IMR-90 (cell line): ENCODE measurements at regions not wholly inside any gene's neighbourhood (a gene's known extent, or its start where the extent isn't known, plus 50 kb on each side); places are given as distances from the start of the nearest gene placed in this dataset.

ENCODE experiments used
- ATAC-seq: fragments of 200-7000 bp; cut with Tn5 transposase; 2 replicates; pipeline ENCODE4 v1.9.1; 2020; ENCODE audit warnings: low read depth, mild to moderate bottlenecking, moderate library complexity
- BruUV-seq: library from RNA; stranded (reverse); fragments of 400-500 nt; replicated peaks from 2 replicates; lab custom pipeline; 2021; lab: Mats Ljungman, UMichigan
- CTCF ChIA-PET: fragments of 300-600 bp; formaldehyde crosslinking; extraction: SDS; loops from one replicate; lab custom pipeline; 2021; ENCODE audit warnings: antibody characterized with exemption; lab: Yijun Ruan, JAX
- POLR2A ChIA-PET: fragments of 300-600 bp; sonication (Branson Sonifier 250); formaldehyde crosslinking; loops from one replicate; lab custom pipeline; 2022; ENCODE audit warnings: antibody characterized with exemption; ENCODE audit not compliant: unreplicated experiment; lab: Charles Lee
- DNase-seq: peaks from one replicate; pipeline ENCODE4 v3.0.0; 2013
- H2AFZ ChIP-seq: replicated peaks from 2 replicates; pipeline ENCODE3; 2013; ENCODE audit warnings: low read length, mild to moderate bottlenecking; ENCODE audit not compliant: poor library complexity
- H2AK5ac ChIP-seq: 2 replicates; pipeline ENCODE4 v1.6.1; 2013; ENCODE audit warnings: low read depth, low read length, inconsistent platforms
- H2AK9ac ChIP-seq: replicated peaks from 2 replicates; pipeline ENCODE3; 2013; ENCODE audit warnings: mild to moderate bottlenecking, low read depth, low read length, moderate library complexity; ENCODE audit not compliant: poor library complexity
- H2BK120ac ChIP-seq: 2 replicates; pipeline ENCODE4 v1.6.1; 2013; ENCODE audit warnings: low read depth, low read length, inconsistent platforms
- H2BK15ac ChIP-seq: 3 replicates; pipeline ENCODE4 v1.6.1; 2013; ENCODE audit warnings: low read depth, low read length, inconsistent platforms
- H2BK20ac ChIP-seq: 2 replicates; pipeline ENCODE4 v1.6.1; 2013; ENCODE audit warnings: low read depth, mild to moderate bottlenecking, inconsistent platforms, low read length, moderate library complexity
- H2BK5ac ChIP-seq: 2 replicates; pipeline ENCODE4 v1.6.1; 2013; ENCODE audit warnings: mild to moderate bottlenecking, low read depth, low read length, inconsistent platforms; ENCODE audit not compliant: poor library complexity, severe bottlenecking
- H3K14ac ChIP-seq: replicated peaks from 2 replicates; pipeline ENCODE4 v1.6.1; 2013; ENCODE audit warnings: low read depth, low read length, inconsistent platforms
- H3K18ac ChIP-seq: 2 replicates; pipeline ENCODE4 v1.6.1; 2013; ENCODE audit warnings: low read depth, low read length, control low read depth
- H3K23ac ChIP-seq: 2 replicates; pipeline ENCODE4 v1.6.1; 2013; ENCODE audit warnings: low read depth, low read length, inconsistent platforms
- H3K27ac ChIP-seq: 2 replicates; pipeline ENCODE4 v1.5.1; 2013; ENCODE audit warnings: mild to moderate bottlenecking, control low read depth, low read length; ENCODE audit not compliant: insufficient read depth
- H3K27me3 ChIP-seq: 2 replicates; pipeline ENCODE4 v1.6.1; 2013; ENCODE audit warnings: low read length; ENCODE audit not compliant: control insufficient read depth, insufficient read depth
- H3K36me3 ChIP-seq: 2 replicates; pipeline ENCODE4 v1.6.1; 2013; ENCODE audit warnings: low read length, mixed read lengths; ENCODE audit not compliant: control insufficient read depth, insufficient read depth
- H3K4ac ChIP-seq: 2 replicates; pipeline ENCODE4 v1.6.1; 2013; ENCODE audit warnings: low read depth, low read length, inconsistent platforms
- H3K4me1 ChIP-seq: 2 replicates; pipeline ENCODE4 v1.6.1; 2013; ENCODE audit warnings: low read length, mixed read lengths; ENCODE audit not compliant: control insufficient read depth, insufficient read depth
- H3K4me2 ChIP-seq: 2 replicates; pipeline ENCODE4 v1.6.1; 2013; ENCODE audit warnings: low read depth, mild to moderate bottlenecking, control low read depth, low read length, moderate library complexity
- H3K4me3 ChIP-seq: 2 replicates; pipeline ENCODE4 v1.5.1; 2013; ENCODE audit warnings: low read depth, mild to moderate bottlenecking, control low read depth, low read length, moderate library complexity; ENCODE audit not compliant: insufficient read depth
- H3K56ac ChIP-seq: 2 replicates; pipeline ENCODE4 v1.6.1; 2013; ENCODE audit warnings: low read length, inconsistent platforms; ENCODE audit not compliant: insufficient read depth; ENCODE audit errors: extremely low read depth
- H3K79me1 ChIP-seq, 2 experiments: 2 replicates each; pipeline ENCODE4 v1.6.1; 2013; ENCODE audit warnings: low read length in 2 of 2, inconsistent platforms in 1 of 2, low read depth in 1 of 2
- H3K9ac ChIP-seq: 2 replicates; pipeline ENCODE4 v1.6.1; 2013; ENCODE audit warnings: low read depth, low read length, control low read depth
- H3K9me1 ChIP-seq: 2 replicates; pipeline ENCODE4 v1.6.1; 2013; ENCODE audit warnings: low read length, inconsistent platforms; ENCODE audit not compliant: insufficient read depth
- H3K9me3 ChIP-seq: 2 replicates; pipeline ENCODE4 v1.6.1; 2013; ENCODE audit warnings: low read length; ENCODE audit not compliant: control insufficient read depth, insufficient read depth
- H4K20me1 ChIP-seq: 2 replicates; pipeline ENCODE4 v1.6.1; 2013; ENCODE audit warnings: low read length, inconsistent platforms; ENCODE audit not compliant: insufficient read depth
- H4K5ac ChIP-seq: 2 replicates; pipeline ENCODE4 v1.6.1; 2013; ENCODE audit warnings: mild to moderate bottlenecking, low read depth, low read length, control low read depth
- H4K8ac ChIP-seq, 2 experiments: 2 replicates each; pipeline ENCODE4 v1.6.1; 2013; ENCODE audit warnings: low read depth in 2 of 2, low read length in 2 of 2, control low read depth in 1 of 2, inconsistent platforms in 1 of 2
- H4K91ac ChIP-seq: 2 replicates; pipeline ENCODE4 v1.6.1; 2013; ENCODE audit warnings: low read depth, low read length, inconsistent platforms; ENCODE audit not compliant: insufficient read depth
- BHLHE40 ChIP-seq: fragments of 150-350 bp; IDR thresholded peaks from 2 replicates; pipeline ENCODE4 v1.6.1; 2016; ENCODE audit warnings: mild to moderate bottlenecking, low read depth, low read length
- CEBPB ChIP-seq: IDR thresholded peaks from 2 replicates; pipeline ENCODE4 v1.6.1; 2012; ENCODE audit warnings: low read depth, low read length, improper control_type of control experiment
- CHD1 ChIP-seq: IDR thresholded peaks from 2 replicates; pipeline ENCODE4 v1.6.1; 2012; ENCODE audit warnings: low read depth, low read length, improper control_type of control experiment
- CTCF ChIP-seq: conservative IDR thresholded peaks from 2 replicates; pipeline ENCODE4 v1.5.1; 2012; ENCODE audit warnings: mild to moderate bottlenecking, low read depth, low read length, improper control_type of control experiment
- ELK1 ChIP-seq: fragments of 150-350 bp; IDR thresholded peaks from 2 replicates; pipeline ENCODE4 v1.6.1; 2016; ENCODE audit warnings: low read depth, mild to moderate bottlenecking, low read length, moderate library complexity, borderline replicate concordance
- FOS ChIP-seq: fragments of 150-350 bp; IDR thresholded peaks from 2 replicates; pipeline ENCODE4 v1.6.1; 2016; ENCODE audit warnings: low read depth, low read length
- MAFK ChIP-seq: IDR thresholded peaks from 2 replicates; pipeline ENCODE4 v1.6.1; 2012; ENCODE audit warnings: low read depth, low read length, improper control_type of control experiment
- MAZ ChIP-seq: IDR thresholded peaks from 2 replicates; pipeline ENCODE4 v1.6.1; 2012; ENCODE audit warnings: low read depth, mild to moderate bottlenecking, low read length, improper control_type of control experiment, moderate library complexity, borderline replicate concordance
- MXI1 ChIP-seq: IDR thresholded peaks from 2 replicates; pipeline ENCODE4 v1.6.1; 2012; ENCODE audit warnings: low read depth, mild to moderate bottlenecking, low read length, moderate library complexity, borderline replicate concordance
- NFE2L2 ChIP-seq: fragments of 150-350 bp; IDR thresholded peaks from 2 replicates; pipeline ENCODE4 v1.6.1; 2016; ENCODE audit warnings: low read depth, mild to moderate bottlenecking, low read length
- POLR2A ChIP-seq: IDR thresholded peaks from 2 replicates; pipeline ENCODE4 v1.6.1; 2012; ENCODE audit warnings: mild to moderate bottlenecking, low read depth, low read length
- RAD21 ChIP-seq: IDR thresholded peaks from 2 replicates; pipeline ENCODE4 v1.6.1; 2012; ENCODE audit warnings: low read length, improper control_type of control experiment
- RFX5 ChIP-seq: IDR thresholded peaks from 2 replicates; pipeline ENCODE4 v1.8.0; 2012; ENCODE audit warnings: low read depth, mild to moderate bottlenecking, low read length, moderate library complexity
- USF2 ChIP-seq: fragments of 150-350 bp; IDR thresholded peaks from 2 replicates; pipeline ENCODE4 v1.6.1; 2017; ENCODE audit warnings: mild to moderate bottlenecking, antibody characterized with exemption, low read length, low read depth
- WGBS, 2 experiments: methylation state at CpG; one replicate each; pipeline versions ENCODE4 v1.1.5 to v1.1.7; 2013; ENCODE audit warnings: missing lambda C conversion rate in 2 of 2; ENCODE audit not compliant: insufficient read length in 1 of 2; ENCODE audit errors: extremely low coverage in 2 of 2; 5-methylcytosine and 5-hydroxymethylcytosine counted together
- dilution Hi-C: fragments of 300-500 bp; cut with HindIII; formaldehyde crosslinking; loops from one replicate; pipeline ENCODE4 v1.14.3; 2018; ENCODE audit warnings: low sequenced_read_pairs; ENCODE audit not compliant: unreplicated experiment
- in situ Hi-C: fragments of 300-500 bp; cut with MboI; formaldehyde crosslinking; loops from 3 replicates; pipeline ENCODE4 v1.14.3; 2019; ENCODE audit warnings: low sequenced_read_pairs, inconsistent platforms, mixed read lengths
- intact Hi-C: fragments of 100-400 bp; cut with micrococcal nuclease; formaldehyde crosslinking; loops from 2 replicates; pipeline ENCODE4 v1.10.0; 2022

GRCh38 chr10:131511391-131511790 is 199.9 kb upstream of the TCERG1L start:
- H3K4me2 ChIP-seq = no peak overlapping the region
- H2BK15ac ChIP-seq = no peak overlapping the region
- no peak overlapping the region for H3K9ac ChIP-seq
- no peak overlapping the region for H3K27ac ChIP-seq
- no peak overlapping the region for H3K18ac ChIP-seq
- no peak overlapping the region for H4K5ac ChIP-seq
- no peaks in the 10 kb centered on the region for H3K27me3 ChIP-seq
- WGBS, 2 experiments = 89% methylated on average over 3 of the region's 9 CpGs; no CpG with 5 or more reads in 1 of the 2 experiments
- ATAC-seq = no peak
- dilution Hi-C loops = no loop called here
- H3K9me1 ChIP-seq = no peaks in the 10 kb centered on the region
- H3K4me3 ChIP-seq = no peak overlapping the region
- no peak overlapping the region for H3K4ac ChIP-seq
- H3K9me3 ChIP-seq = peaks cover 34% of the 10 kb centered on the region
- no peaks in the 10 kb centered on the region for H3K79me1 ChIP-seq
- H3K14ac ChIP-seq = no peak overlapping the region
- H4K8ac ChIP-seq = no peak overlapping the region
- in situ Hi-C loops = no loop called here
- ChIA-PET CTCF (no interaction called here), POLR2A (no interaction called here)
- BruUV-seq = no TSS peak
- H3K4me1 ChIP-seq = no peaks in the 10 kb centered on the region
- no peak overlapping the region for H3K23ac ChIP-seq
- no peak overlapping the region for H2BK20ac ChIP-seq
- intact Hi-C loops = no loop called here
- H4K20me1 ChIP-seq = no peaks in the 10 kb centered on the region
- no peak overlapping the region for H2BK5ac ChIP-seq
- no peak overlapping the region for H3K56ac ChIP-seq
- H2AK5ac ChIP-seq = no peak overlapping the region
- TF ChIP-seq RFX5 (no peak), POLR2A (no peak), ELK1 (no peak), NFE2L2 (no peak), MAZ (no peak), CHD1 (no peak), RAD21 (no peak), MAFK (no peak), FOS (no peak), CTCF (no peak), BHLHE40 (no peak), CEBPB (no peak), USF2 (no peak), MXI1 (no peak)
- no peak overlapping the region for H2AK9ac ChIP-seq
- H4K91ac ChIP-seq = no peak overlapping the region
- no peaks in the 10 kb centered on the region for H3K36me3 ChIP-seq
- no peak overlapping the region for H2AFZ ChIP-seq
- no peak for DNase-seq
- no peak overlapping the region for H2BK120ac ChIP-seq
